ENCODE measurements at regions not wholly inside any gene's neighbourhood (a gene's known extent, or its start where the extent isn't known, plus 50 kb on each side); places are given as distances from the start of the nearest gene placed in this dataset.
"Not testable (repeated sequence)": the region's sequence is repeated elsewhere in the genome, so short reads cannot be mapped to it uniquely, and the experiment has no call there.

GRCh38 chr3:176074096-176074495 is 1123.2 kb downstream of the TBL1XR1 start:
- no peak for DNase-seq (ENCODE audit: low spot score)

- DNase-seq (ENCODE audit: low spot score) = no peak
These were observed 1125.3 kb downstream of the TBL1XR1 start for GRCh38 chr3:176071943-176072342.

DNA sequence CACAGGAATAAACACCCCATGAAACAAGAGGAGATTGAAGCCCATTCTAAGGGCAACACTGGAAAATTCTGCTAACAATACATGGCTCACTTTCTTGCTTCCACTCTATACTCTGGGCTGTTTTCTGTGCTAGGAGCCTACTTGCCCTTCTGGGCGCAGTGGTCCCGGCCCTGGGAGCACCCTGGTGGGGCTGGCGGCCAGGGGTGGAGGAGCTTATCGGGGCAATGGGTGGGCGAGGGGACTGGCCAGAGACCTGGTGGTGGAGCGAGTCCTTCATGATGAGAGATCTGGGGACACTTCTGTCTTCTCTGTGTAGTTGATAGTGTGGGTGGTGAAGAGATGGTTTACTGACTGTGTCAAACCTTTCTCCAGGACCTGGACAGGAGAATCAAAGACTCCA is 1128.5 kb downstream of the TBL1XR1 start:
- DNase-seq (ENCODE audit: low spot score) = no peak

- DNase-seq (ENCODE audit: low spot score) = no peak
These were observed 1138.4 kb downstream of the TBL1XR1 start for GRCh38 chr3:176058856-176059255.

GRCh38 chr3:176055836-176056235 is 1141.4 kb downstream of the TBL1XR1 start:
- DNase-seq (ENCODE audit: low spot score) = no peak

- DNase-seq (ENCODE audit: low spot score) = no peak
These were observed 1145.5 kb downstream of the TBL1XR1 start for GRCh38 chr3:176051766-176052165.

DNA sequence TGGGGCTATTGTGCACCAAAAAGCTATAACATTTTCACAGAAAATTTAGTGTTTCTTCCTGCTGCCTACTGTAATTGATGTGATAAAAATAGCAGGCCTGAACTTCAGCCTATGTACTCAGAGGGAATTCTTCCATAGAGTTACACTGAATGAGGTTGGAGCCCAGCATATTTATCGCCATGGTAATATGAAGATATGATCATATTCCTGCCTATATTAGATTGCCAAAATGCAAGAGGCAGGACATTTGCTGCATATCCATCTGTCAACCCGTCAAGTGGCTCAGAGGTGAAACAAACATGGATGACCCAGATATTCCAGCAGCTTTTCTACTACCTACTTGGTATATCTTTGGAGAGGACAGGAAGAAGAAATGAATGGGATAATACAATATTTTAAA is 1150.6 kb downstream of the TBL1XR1 start:
- no peak for DNase-seq (ENCODE audit: low spot score)

DNA sequence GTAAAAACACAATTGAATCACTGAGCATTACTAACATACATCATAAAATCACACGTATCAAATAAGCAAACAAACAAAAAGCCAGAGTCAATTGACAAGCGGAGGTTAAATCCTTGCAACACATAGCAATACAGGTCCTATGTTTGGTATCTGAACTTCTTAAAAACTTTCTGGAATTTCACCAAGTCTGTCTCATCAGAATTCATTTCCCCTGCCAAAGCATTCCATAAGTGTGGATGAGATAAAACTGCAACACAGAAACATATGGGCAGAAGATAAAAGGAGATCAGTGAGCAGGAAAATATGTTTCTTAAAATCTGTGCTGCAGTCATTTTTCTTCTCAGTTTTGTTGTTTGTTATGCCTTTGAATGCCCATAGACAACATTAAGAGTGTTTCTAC is 1155.5 kb downstream of the TBL1XR1 start:
- DNase-seq (ENCODE audit: low spot score) = no peak

DNA sequence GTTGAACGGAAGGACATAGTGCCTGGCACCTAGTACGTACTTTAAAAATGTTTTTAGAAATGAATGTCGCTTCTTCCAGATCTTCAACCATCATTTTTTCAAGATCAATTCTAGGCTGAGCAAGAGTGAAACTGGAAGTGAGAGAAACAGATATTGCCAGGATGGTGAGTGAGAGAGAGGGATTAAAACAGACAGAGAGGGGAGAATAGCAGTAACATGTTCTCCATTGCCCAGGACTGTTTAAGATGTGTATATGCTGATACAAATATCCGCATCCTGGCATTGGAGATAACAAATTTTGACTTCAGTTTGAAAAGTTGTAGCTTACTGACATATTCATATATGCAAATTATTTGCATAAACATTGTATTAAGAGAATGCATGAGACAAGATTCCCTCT is 1156.1 kb downstream of the TBL1XR1 start:
- DNase-seq (ENCODE audit: low spot score) = no peak

DNA sequence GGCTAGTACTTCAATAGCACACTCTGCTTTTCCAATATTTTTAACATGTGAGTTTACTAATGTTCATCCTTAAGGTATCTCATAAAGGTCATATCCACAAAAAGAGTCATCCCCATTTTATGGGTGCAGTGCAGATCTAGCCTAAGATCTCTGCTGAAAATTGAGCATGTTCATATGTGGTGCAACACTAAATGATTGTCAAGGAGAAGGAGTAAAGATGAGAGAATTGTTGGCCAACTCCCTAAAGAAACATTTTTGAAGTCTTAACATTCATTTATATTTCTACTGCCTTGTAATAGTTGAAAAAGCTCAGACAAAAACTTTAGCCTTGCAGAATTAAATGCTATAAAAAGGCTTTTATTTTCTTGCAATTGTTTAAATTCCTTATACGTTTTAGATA is 1159.6 kb downstream of the TBL1XR1 start:
- DNase-seq (ENCODE audit: low spot score) = no peak

- DNase-seq (ENCODE audit: low spot score) = no peak
These were observed 1165.2 kb downstream of the TBL1XR1 start for GRCh38 chr3:176032043-176032442.

DNA sequence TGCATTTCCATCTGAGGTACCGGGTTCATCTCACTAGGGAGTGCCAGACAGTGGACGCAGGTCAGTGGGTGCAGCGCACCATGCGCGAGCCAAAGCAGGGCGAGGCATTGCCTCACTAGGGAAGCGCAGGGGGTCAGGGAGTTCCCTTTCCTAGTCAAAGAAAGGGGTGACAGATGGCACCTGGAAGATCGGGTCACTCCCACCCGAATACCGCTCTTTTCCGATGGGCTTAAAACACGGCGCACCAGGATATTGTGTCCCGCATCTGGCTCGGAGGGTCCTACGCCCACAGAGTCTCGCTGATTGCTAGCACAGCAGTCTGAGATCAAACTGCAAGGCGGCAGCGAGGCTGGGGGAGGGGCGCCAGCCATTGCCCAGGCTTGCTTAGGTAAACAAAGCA is 1157.1 kb downstream of the NAALADL2 start:
- DNase-seq (ENCODE audit: low spot score) = not testable (repeated sequence)

GRCh38 chr3:176015228-176015627 is 1156.1 kb downstream of the NAALADL2 start:
- DNase-seq (ENCODE audit: low spot score) = not testable (repeated sequence)

GRCh38 chr3:176009256-176009655 is 1150.1 kb downstream of the NAALADL2 start:
- DNase-seq (ENCODE audit: low spot score) = no peak

- no peak for DNase-seq (ENCODE audit: low spot score)
These were observed 1146.4 kb downstream of the NAALADL2 start for GRCh38 chr3:176005564-176005963.

DNA sequence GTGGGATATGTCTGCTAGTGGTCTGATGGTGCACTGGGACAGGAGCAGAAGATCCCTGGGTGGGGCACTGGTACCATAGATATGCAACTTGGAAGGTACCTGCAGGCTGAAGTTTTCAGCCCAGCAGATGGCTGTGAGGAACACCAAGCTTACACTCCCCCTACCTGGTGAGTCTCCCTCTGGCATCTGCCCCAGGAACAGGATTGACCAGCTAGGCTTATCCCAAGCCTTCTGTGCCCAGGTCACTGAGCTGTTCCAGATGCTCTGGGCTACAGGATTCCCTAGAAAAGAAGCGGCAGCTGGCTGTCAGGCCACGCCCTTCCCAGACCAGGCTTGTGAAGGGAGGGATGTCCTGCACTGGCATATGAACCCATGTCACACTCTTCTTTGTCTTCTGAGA is 1130.0 kb downstream of the NAALADL2 start:
- no peak for DNase-seq (ENCODE audit: low spot score)

- DNase-seq (ENCODE audit: low spot score) = no peak
These were observed 1129.3 kb downstream of the NAALADL2 start for GRCh38 chr3:175988401-175988800.

DNA sequence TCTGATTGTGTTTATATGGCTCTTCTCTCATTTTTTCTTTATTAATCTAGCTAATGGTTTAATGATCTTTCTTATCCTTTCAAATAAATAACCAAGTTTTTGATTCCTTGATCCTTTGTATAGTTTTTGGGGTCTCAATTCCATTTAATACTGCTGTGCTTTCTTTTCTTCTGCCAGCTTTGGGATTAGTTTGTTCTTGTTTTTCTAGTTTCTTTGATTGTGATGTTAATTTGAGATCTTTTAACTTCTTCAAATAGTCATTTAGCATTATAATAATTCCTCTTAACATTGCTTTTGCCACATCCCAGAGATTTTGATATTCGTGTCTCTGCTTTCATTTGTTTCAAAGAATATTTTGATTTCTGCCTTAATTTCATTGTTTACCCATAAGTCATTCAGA is 1126.6 kb downstream of the NAALADL2 start:
- DNase-seq (ENCODE audit: low spot score) = no peak

- no peak for DNase-seq (ENCODE audit: low spot score)
These were observed 1124.2 kb downstream of the NAALADL2 start for GRCh38 chr3:175983379-175983778.

DNA sequence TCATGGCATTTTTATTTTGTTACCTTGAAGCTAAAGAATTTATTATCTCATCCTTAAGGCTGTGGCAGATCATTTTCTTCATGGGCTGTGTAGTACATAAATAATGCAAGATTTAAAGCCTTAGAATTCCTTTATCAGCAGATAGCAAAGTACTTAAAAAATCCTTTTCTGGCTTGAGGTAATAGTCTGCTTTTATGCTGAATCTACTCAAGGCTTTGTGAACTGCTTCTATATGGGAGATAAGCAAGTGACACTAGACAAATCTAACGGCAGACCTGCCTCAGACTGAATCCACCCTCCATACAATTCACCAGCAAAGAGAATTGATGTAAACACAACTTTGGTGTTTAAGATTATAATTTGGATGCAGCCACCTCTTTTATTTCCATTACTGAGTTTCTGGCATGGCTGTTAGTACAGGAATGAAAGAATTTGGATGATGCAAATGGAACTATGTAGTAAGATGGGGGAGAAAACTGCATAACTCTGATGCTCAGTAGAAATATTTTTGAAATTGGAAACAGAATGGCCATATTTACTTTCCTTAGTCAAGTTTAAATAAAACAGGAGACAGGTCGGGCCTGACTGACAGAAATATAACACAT is 1121.5 kb downstream of the NAALADL2 start:
- DNase-seq (ENCODE audit: low spot score) = no peak

DNA sequence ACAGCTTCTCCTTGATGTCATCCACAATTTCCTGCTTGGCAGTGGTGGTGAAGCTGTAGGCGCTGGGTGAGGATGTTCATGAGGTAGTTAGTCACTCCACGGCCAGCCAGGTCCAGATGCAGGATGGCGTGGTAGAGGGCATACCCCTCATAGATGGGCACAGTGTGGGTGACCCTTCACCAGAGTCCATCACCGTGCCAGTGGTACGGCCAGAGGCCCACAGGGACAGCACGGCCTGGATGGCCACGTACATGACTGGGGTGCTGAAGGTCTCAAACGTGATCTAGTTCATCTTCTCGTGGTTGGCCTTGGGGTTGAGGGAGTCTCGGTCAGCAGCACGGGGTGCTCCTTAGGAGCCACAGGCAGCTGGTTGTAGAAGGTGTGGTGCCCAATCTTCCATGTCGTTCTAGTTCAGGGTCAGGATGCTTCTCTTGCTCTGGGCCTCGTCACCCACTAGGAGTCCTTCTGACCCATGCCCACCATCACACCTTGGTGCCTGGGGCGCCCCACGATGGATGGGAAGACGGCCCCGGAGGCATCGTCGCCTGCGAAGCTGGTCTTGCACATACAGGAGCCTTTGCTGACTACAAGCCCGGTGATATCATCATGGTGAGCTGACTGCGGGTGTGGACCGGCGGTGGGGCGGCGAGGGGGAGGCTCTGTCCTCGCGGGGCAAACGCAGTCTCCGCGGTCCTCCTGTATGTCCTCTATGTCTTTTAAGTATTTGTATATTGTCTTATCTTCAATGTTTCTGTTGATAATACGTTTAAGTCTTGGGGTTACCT is 1119.0 kb downstream of the NAALADL2 start:
- DNase-seq (ENCODE audit: low spot score) = no peak

- DNase-seq (ENCODE audit: low spot score) = no peak
These were observed 1110.3 kb downstream of the NAALADL2 start for GRCh38 chr3:175969456-175969855.

- DNase-seq (ENCODE audit: low spot score) = no peak
These were observed 1105.9 kb downstream of the NAALADL2 start for GRCh38 chr3:175965036-175965435.

- DNase-seq (ENCODE audit: low spot score) = no peak
These were observed 1098.3 kb downstream of the NAALADL2 start for GRCh38 chr3:175957427-175957826.
